Right lobe of liver (tissue), 6 donors: ENCODE measurements at regions not wholly inside any gene's neighbourhood (a gene's known extent, or its start where the extent isn't known, plus 50 kb on each side); places are given as distances from the start of the nearest gene placed in this dataset.

Experiments used
- ATAC-seq, 4 donors: fragments of 200-7000 bp; cut with Tn5 transposase; one replicate each; pipeline ENCODE4 v1.9.1; 2020; ENCODE audit warnings: mild to moderate bottlenecking in 4 of 4, moderate library complexity in 4 of 4
- DNase-seq, 3 donors: peaks; one replicate each; pipeline ENCODE4 v3.0.0-alpha.2; 2020
- H3K27ac ChIP-seq, 3 donors: fragments of 200-600 bp; one replicate each; pipeline ENCODE4 v1.8.0; 2022
- H3K27me3 ChIP-seq, 2 donors: fragments of 200-600 bp; one replicate each; pipeline ENCODE4 v1.8.0; 2022
- H3K36me3 ChIP-seq, 4 donors: fragments of 200-600 bp; sonication (generic) in 1 of 4; one replicate each; pipeline versions ENCODE4 v1.5.1 to v1.8.0; 2017 to 2022; ENCODE audit warnings: control low read depth in 1 of 4
- H3K4me1 ChIP-seq, 4 donors: fragments of 200-600 bp; sonication (generic) in 1 of 4; one replicate each; pipeline versions ENCODE4 v1.5.1 to v1.8.0; 2017 to 2022; ENCODE audit warnings: control low read depth in 1 of 4
- H3K4me3 ChIP-seq, 3 donors: fragments of 200-600 bp; one replicate each; pipeline ENCODE4 v1.8.0; 2022
- H3K9me3 ChIP-seq, 4 donors: fragments of 200-600 bp; sonication (generic) in 1 of 4; one replicate each; pipeline versions ENCODE4 v1.5.1 to v1.8.0; 2017 to 2022; ENCODE audit warnings: control low read depth in 1 of 4
- POLR2A ChIP-seq: fragments of 450-650 bp; IDR thresholded peaks from one replicate; pipeline ENCODE4 v1.6.1; 2017; ENCODE audit warnings: antibody characterized with exemption, mild to moderate bottlenecking
- WGBS: methylation state at CpG from one replicate; pipeline ENCODE4 v1.1.6; 2018; ENCODE audit warnings: low coverage, low lambda C conversion rate; ENCODE audit not compliant: insufficient coverage; ENCODE audit errors: missing lambda C conversion rate; 5-methylcytosine and 5-hydroxymethylcytosine counted together
- intact Hi-C, 2 donors: fragments of 100-400 bp; cut with DNase I; formaldehyde crosslinking; loops; one replicate each; pipeline versions ENCODE4 v1.11.2 to v1.14.1; 2022
- TF ChIP-seq, protein P1 (sequence below), 4 donors: fragments of 200-600 bp in 3 of 4; fragments of 450-650 bp in 1 of 4; IDR thresholded peaks; one replicate each; pipeline versions ENCODE4 v1.5.1 to v1.8.0; 2016 to 2022; ENCODE audit warnings: antibody characterized with exemption in 4 of 4, mild to moderate bottlenecking in 2 of 4
- donor health status: DM: no; HTN: yes; CAD: no.
- donor health status: DM: no; HTN: no; CAD: no.
- donor health status: DM: no; HTN: no; CAD: no.
- donor health status: DM: no; HTN: yes; CAD: no.
- donor health status: DM: no; HTN: yes; CAD: no.

DNA sequence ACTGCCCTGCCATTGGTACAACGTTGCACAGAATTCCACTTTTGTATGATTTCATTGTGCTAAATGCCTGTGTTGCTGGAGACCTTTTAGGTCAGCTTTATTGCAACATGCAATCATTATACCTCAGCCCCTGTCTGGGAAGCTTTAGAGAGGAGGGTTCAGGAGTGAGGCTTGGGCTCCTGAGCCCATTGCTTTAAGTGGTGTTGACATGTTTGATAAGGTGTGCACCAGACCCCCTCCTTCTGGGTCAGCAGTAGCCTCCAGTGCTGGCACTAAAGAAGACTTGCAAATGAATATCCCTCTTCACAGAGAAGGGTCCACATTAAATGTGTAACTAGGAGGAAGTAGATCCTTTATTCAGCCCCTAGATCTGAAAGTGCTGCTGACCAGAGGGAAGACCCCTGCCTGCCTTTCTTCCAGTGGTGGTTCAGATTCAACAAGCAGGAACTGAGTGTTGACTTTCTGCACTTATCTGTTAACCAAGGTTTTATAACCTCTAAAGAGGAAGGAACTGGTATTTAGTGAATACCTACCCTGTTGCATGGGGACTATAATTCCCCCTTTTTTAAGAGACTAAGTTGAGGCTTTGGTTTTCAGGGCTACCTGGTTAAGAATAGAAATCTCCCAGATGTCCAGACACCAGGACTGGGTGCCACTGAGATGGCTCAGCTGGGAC lies 369.4 kb upstream of the IGFBP3 start:
- no peak for ATAC-seq
- Histone ChIP-seq H3K4me3 (no peak overlapping the region), H3K9me3 (no peaks in the 10 kb centered on the region), H3K27ac (no peak overlapping the region), H3K36me3 (no peaks in the 10 kb centered on the region), H3K4me1 (peaks cover 0 to 6% (median 0%) of the 10 kb centered on the region in 4 donors), H3K27me3 (no peaks in the 10 kb centered on the region)
- TF ChIP-seq POLR2A: no peak
- TF ChIP-seq, protein P1, sequence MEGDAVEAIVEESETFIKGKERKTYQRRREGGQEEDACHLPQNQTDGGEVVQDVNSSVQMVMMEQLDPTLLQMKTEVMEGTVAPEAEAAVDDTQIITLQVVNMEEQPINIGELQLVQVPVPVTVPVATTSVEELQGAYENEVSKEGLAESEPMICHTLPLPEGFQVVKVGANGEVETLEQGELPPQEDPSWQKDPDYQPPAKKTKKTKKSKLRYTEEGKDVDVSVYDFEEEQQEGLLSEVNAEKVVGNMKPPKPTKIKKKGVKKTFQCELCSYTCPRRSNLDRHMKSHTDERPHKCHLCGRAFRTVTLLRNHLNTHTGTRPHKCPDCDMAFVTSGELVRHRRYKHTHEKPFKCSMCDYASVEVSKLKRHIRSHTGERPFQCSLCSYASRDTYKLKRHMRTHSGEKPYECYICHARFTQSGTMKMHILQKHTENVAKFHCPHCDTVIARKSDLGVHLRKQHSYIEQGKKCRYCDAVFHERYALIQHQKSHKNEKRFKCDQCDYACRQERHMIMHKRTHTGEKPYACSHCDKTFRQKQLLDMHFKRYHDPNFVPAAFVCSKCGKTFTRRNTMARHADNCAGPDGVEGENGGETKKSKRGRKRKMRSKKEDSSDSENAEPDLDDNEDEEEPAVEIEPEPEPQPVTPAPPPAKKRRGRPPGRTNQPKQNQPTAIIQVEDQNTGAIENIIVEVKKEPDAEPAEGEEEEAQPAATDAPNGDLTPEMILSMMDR (IDR thresholded peaks at IDR 0.05): no peak
- intact Hi-C loops: no loop called here
- no peak for DNase-seq
- 17% methylated on average over 1 of the region's 1 CpG for WGBS

DNA sequence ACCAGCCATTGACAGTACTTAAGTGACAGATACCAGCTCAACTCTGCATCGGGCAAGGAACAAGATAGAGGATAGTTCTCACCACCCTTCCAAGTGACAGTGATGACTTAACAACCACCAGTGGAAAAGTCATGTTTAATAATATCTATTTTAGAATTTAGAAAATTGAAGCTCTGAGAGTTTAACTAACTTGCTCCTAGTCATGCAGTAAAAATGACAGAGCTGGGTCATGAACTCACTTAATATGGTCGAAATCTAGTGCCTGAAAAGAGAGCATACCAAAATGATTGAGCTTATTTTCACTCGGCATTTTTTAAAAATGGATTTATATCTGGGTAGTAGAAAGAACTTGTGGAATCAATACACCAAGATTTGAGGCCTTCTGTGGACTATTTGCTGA lies 367.8 kb upstream of the IGFBP3 start:
- no peaks in the 10 kb centered on the region for H3K36me3 ChIP-seq
- 62% methylated on average over 3 of the region's 3 CpGs for WGBS
- no peak for DNase-seq
- TF ChIP-seq, protein P1 (IDR thresholded peaks at IDR 0.05): no peak
- TF ChIP-seq POLR2A: no peak
- no peaks in the 10 kb centered on the region for H3K9me3 ChIP-seq
- ATAC-seq: peak in 1 of 4 donors; percentile 20
- H3K27me3 ChIP-seq: no peaks in the 10 kb centered on the region
- H3K27ac ChIP-seq: no peak overlapping the region
- H3K4me1 ChIP-seq: peaks cover 0 to 6% (median 0%) of the 10 kb centered on the region in 4 donors
- no peak overlapping the region for H3K4me3 ChIP-seq
- intact Hi-C loops: no loop called here

DNA sequence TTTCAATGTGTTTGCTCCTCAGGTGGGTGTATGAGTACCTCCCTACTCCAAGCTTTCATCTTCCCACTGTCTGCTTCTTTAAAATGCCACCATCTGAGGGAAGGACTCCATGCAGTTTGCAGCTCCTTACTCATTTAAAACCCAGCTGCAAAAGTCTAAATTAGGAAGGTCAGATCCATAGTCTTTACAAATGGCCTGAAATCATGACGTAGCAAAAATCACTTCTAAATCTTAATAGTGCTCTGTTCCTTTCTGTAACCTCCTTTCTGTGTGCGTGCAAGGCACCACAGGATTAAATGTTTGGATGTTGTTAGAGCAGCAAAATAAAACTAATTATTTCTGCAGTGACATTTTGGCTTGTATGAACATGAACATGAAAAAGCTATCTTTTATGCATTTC lies 366.9 kb upstream of the IGFBP3 start:
- intact Hi-C loops: no loop called here
- H3K27ac ChIP-seq: no peak overlapping the region
- H3K27me3 ChIP-seq: no peaks in the 10 kb centered on the region
- 85% methylated on average over 2 of the region's 2 CpGs for WGBS
- no peaks in the 10 kb centered on the region for H3K36me3 ChIP-seq
- DNase-seq: no peak
- H3K4me3 ChIP-seq: no peak overlapping the region
- peaks cover 0 to 6% (median 0%) of the 10 kb centered on the region in 4 donors for H3K4me1 ChIP-seq
- no peak for TF ChIP-seq POLR2A
- TF ChIP-seq, protein P1 (IDR thresholded peaks at IDR 0.05): no peak
- ATAC-seq: no peak
- H3K9me3 ChIP-seq: no peaks in the 10 kb centered on the region

GRCh38 chr7:46286957-46287356 lies 365.9 kb upstream of the IGFBP3 start:
- intact Hi-C loops: no loop called here
- WGBS: 45% methylated on average over 2 of the region's 2 CpGs
- no peaks in the 10 kb centered on the region for H3K27me3 ChIP-seq
- no peak overlapping the region for H3K4me3 ChIP-seq
- no peak overlapping the region for H3K27ac ChIP-seq
- no peaks in the 10 kb centered on the region for H3K9me3 ChIP-seq
- no peak for TF ChIP-seq POLR2A
- TF ChIP-seq, protein P1 (IDR thresholded peaks at IDR 0.05): no peak
- H3K4me1 ChIP-seq: peaks cover 0 to 6% (median under 1%) of the 10 kb centered on the region in 4 donors
- H3K36me3 ChIP-seq: no peaks in the 10 kb centered on the region
- DNase-seq: no peak
- peak in 1 of 4 donors; percentile 57 for ATAC-seq
